ENCODE measurements at regions not wholly inside any gene's neighbourhood (a gene's known extent, or its start where the extent isn't known, plus 50 kb on each side); places are given as distances from the start of the nearest gene placed in this dataset.

GRCh38 chr5:56467176-56467717, 234.1 kb upstream of the ANKRD55 start:
- TF ChIP-seq CTCF (conservative IDR thresholded peaks at IDR 0.05; ENCODE audit: low read depth, low read length) (no peak), EZH2 (IDR thresholded peaks at IDR 0.05; ENCODE audit: borderline replicate concordance, low read depth, low read length, poor library complexity, severe bottlenecking) (no peak)
- DNase-seq (ENCODE audit: low spot score): no peak
- no peaks in the 10 kb centered on the region for H3K4me1 ChIP-seq (ENCODE audit: insufficient read depth, low read length, poor library complexity, severe bottlenecking)
- ChIA-PET CTCF (interaction anchor here (0.5 kb wide), 1 partner anchor 168 kb away, joined by 6 read pairs; no protein-coding TSS in a partner anchor), POLR2A (ENCODE audit: low non-redundant PET) (no interaction called here)
- no TSS peak for BruUV-seq (replicated peaks)
- no peaks in the 10 kb centered on the region for H3K9me3 ChIP-seq (ENCODE audit: low read depth, low read length, poor library complexity, severe bottlenecking)
- intact Hi-C loops (cut with micrococcal nuclease; ENCODE audit: unreplicated experiment): no loop called here
- no peaks in the 10 kb centered on the region for H3K27me3 ChIP-seq (replicated peaks; ENCODE audit: insufficient read depth, low read depth, low read length, poor library complexity)
- H3K4me3 ChIP-seq (ENCODE audit: low read depth, low read length, poor library complexity, severe bottlenecking): no peak overlapping the region
- H3K36me3 ChIP-seq (ENCODE audit: insufficient read depth, low read length, poor library complexity, severe bottlenecking): no peaks in the 10 kb centered on the region
- H3K27ac ChIP-seq (ENCODE audit: low read depth, low read length, poor library complexity, severe bottlenecking): no peak overlapping the region

- H3K27ac ChIP-seq (ENCODE audit: low read depth, low read length, poor library complexity, severe bottlenecking): no peak overlapping the region
- no peak overlapping the region for H3K4me3 ChIP-seq (ENCODE audit: low read depth, low read length, poor library complexity, severe bottlenecking)
- POLR2A ChIA-PET (ENCODE audit: low non-redundant PET): no interaction called here
- no peaks in the 10 kb centered on the region for H3K36me3 ChIP-seq (ENCODE audit: insufficient read depth, low read length, poor library complexity, severe bottlenecking)
- no peaks in the 10 kb centered on the region for H3K9me3 ChIP-seq (ENCODE audit: low read depth, low read length, poor library complexity, severe bottlenecking)
- no peak for DNase-seq (ENCODE audit: low spot score)
- intact Hi-C loops (cut with micrococcal nuclease; ENCODE audit: unreplicated experiment): no loop called here
- CTCF ChIA-PET: no interaction called here
- H3K4me1 ChIP-seq (ENCODE audit: insufficient read depth, low read length, poor library complexity, severe bottlenecking): no peaks in the 10 kb centered on the region
- no peak for TF ChIP-seq CTCF (conservative IDR thresholded peaks at IDR 0.05; ENCODE audit: low read depth, low read length)
- TF ChIP-seq EZH2 (IDR thresholded peaks at IDR 0.05; ENCODE audit: borderline replicate concordance, low read depth, low read length, poor library complexity, severe bottlenecking): no peak
- BruUV-seq (replicated peaks): no TSS peak
- H3K27me3 ChIP-seq (replicated peaks; ENCODE audit: insufficient read depth, low read depth, low read length, poor library complexity): no peaks in the 10 kb centered on the region
These were observed 233.1 kb upstream of the ANKRD55 start for GRCh38 chr5:56466136-56466816.

- Histone ChIP-seq H3K36me3 (ENCODE audit: insufficient read depth, low read length, poor library complexity, severe bottlenecking) (no peaks in the 10 kb centered on the region), H3K27me3 (replicated peaks; ENCODE audit: insufficient read depth, low read depth, low read length, poor library complexity) (no peaks in the 10 kb centered on the region), H3K4me1 (ENCODE audit: insufficient read depth, low read length, poor library complexity, severe bottlenecking) (no peaks in the 10 kb centered on the region), H3K4me3 (ENCODE audit: low read depth, low read length, poor library complexity, severe bottlenecking) (no peak overlapping the region), H3K9me3 (ENCODE audit: low read depth, low read length, poor library complexity, severe bottlenecking) (no peaks in the 10 kb centered on the region), H3K27ac (ENCODE audit: low read depth, low read length, poor library complexity, severe bottlenecking) (no peak overlapping the region)
- ChIA-PET POLR2A (ENCODE audit: low non-redundant PET) (interaction anchor here (0.6 kb wide), 1 partner anchor 943 kb away, joined by 3 read pairs; no protein-coding TSS in a partner anchor), CTCF (no interaction called here)
- no TSS peak for BruUV-seq (replicated peaks)
- intact Hi-C loops (cut with micrococcal nuclease; ENCODE audit: unreplicated experiment): no loop called here
- no peak for DNase-seq (ENCODE audit: low spot score)
- TF ChIP-seq EZH2 (IDR thresholded peaks at IDR 0.05; ENCODE audit: borderline replicate concordance, low read depth, low read length, poor library complexity, severe bottlenecking): no peak
- no peak for TF ChIP-seq CTCF (conservative IDR thresholded peaks at IDR 0.05; ENCODE audit: low read depth, low read length)
These were observed 232.6 kb upstream of the ANKRD55 start for GRCh38 chr5:56465769-56466135.
